Large intestine (tissue), 3 donors: ENCODE measurements at regions not wholly inside any gene's neighbourhood (a gene's known extent, or its start where the extent isn't known, plus 50 kb on each side); places are given as distances from the start of the nearest gene placed in this dataset.

ENCODE experiments used
- DNase-seq, 2 donors: peaks; one replicate each; pipeline versions ENCODE4 v3.0.0 to v3.0.0-alpha.2; 2013
- H3K27ac ChIP-seq: one replicate; pipeline ENCODE4 v1.5.1; 2013; ENCODE audit warnings: low read length
- H3K27me3 ChIP-seq: 2 replicates; pipeline ENCODE4 v1.6.1; 2013; ENCODE audit warnings: low read length; ENCODE audit not compliant: control insufficient read depth, insufficient read depth
- H3K36me3 ChIP-seq: 2 replicates; pipeline ENCODE4 v1.6.1; 2013; ENCODE audit warnings: low read length; ENCODE audit not compliant: control insufficient read depth, insufficient read depth
- H3K4me1 ChIP-seq: one replicate; pipeline ENCODE4 v1.6.1; 2013; ENCODE audit warnings: low read length; ENCODE audit not compliant: control insufficient read depth, insufficient read depth
- H3K4me3 ChIP-seq: one replicate; pipeline ENCODE4 v1.5.1; 2013; ENCODE audit warnings: low read length
- H3K9me3 ChIP-seq: one replicate; pipeline ENCODE4 v1.6.1; 2013; ENCODE audit warnings: mild to moderate bottlenecking, low read depth, low read length, moderate library complexity; ENCODE audit not compliant: control insufficient read depth
- WGBS: methylation state at CpG from one replicate; pipeline ENCODE4 v1.1.5; 2013; ENCODE audit warnings: low lambda C conversion rate; ENCODE audit not compliant: insufficient coverage; 5-methylcytosine and 5-hydroxymethylcytosine counted together

GRCh38 chr13:87736849-87737385 lies 65.7 kb downstream of the SLITRK5 start:
- Histone ChIP-seq H3K27me3 (no peaks in the 10 kb centered on the region), H3K36me3 (no peaks in the 10 kb centered on the region), H3K4me1 (no peaks in the 10 kb centered on the region), H3K27ac (no peak overlapping the region), H3K4me3 (no peak overlapping the region), H3K9me3 (no peaks in the 10 kb centered on the region)
- no peak for DNase-seq
- no CpG with 5 or more reads among the region's 1 CpG for WGBS

GRCh38 chr13:87754097-87754496 lies 82.9 kb downstream of the SLITRK5 start:
- Histone ChIP-seq H3K36me3 (no peaks in the 10 kb centered on the region), H3K4me3 (no peak overlapping the region), H3K27ac (no peak overlapping the region), H3K27me3 (no peaks in the 10 kb centered on the region), H3K9me3 (no peaks in the 10 kb centered on the region), H3K4me1 (no peaks in the 10 kb centered on the region)
- no peak for DNase-seq
- no CpG with 5 or more reads among the region's 1 CpG for WGBS

GRCh38 chr13:87769445-87769844 lies 98.3 kb downstream of the SLITRK5 start:
- no peaks in the 10 kb centered on the region for H3K36me3 ChIP-seq
- no peaks in the 10 kb centered on the region for H3K4me1 ChIP-seq
- no peak overlapping the region for H3K27ac ChIP-seq
- no peak for DNase-seq
- WGBS = 100% methylated on average over 2 of the region's 4 CpGs
- no peaks in the 10 kb centered on the region for H3K27me3 ChIP-seq
- H3K4me3 ChIP-seq = no peak overlapping the region
- H3K9me3 ChIP-seq = no peaks in the 10 kb centered on the region

GRCh38 chr13:87777387-87777786 lies 106.2 kb downstream of the SLITRK5 start:
- peak in 1 of 2 donors; percentile 4 for DNase-seq
- H3K27me3 ChIP-seq = no peaks in the 10 kb centered on the region
- H3K4me3 ChIP-seq = no peak overlapping the region
- no peak overlapping the region for H3K27ac ChIP-seq
- WGBS = no CpG with 5 or more reads among the region's 3 CpGs
- no peaks in the 10 kb centered on the region for H3K9me3 ChIP-seq
- H3K36me3 ChIP-seq = no peaks in the 10 kb centered on the region
- H3K4me1 ChIP-seq = no peaks in the 10 kb centered on the region

GRCh38 chr13:87778128-87778527 lies 107.0 kb downstream of the SLITRK5 start:
- no peaks in the 10 kb centered on the region for H3K9me3 ChIP-seq
- H3K27me3 ChIP-seq = no peaks in the 10 kb centered on the region
- no peak for DNase-seq
- no peaks in the 10 kb centered on the region for H3K36me3 ChIP-seq
- H3K27ac ChIP-seq = no peak overlapping the region
- WGBS = no CpG with 5 or more reads among the region's 3 CpGs
- H3K4me1 ChIP-seq = no peaks in the 10 kb centered on the region
- no peak overlapping the region for H3K4me3 ChIP-seq

- DNase-seq = no peak
- no peaks in the 10 kb centered on the region for H3K36me3 ChIP-seq
- H3K4me3 ChIP-seq = no peak overlapping the region
- WGBS = no CpG with 5 or more reads among the region's 1 CpG
- no peak overlapping the region for H3K27ac ChIP-seq
- H3K9me3 ChIP-seq = no peaks in the 10 kb centered on the region
- no peaks in the 10 kb centered on the region for H3K4me1 ChIP-seq
- H3K27me3 ChIP-seq = no peaks in the 10 kb centered on the region
These were observed 108.3 kb downstream of the SLITRK5 start for GRCh38 chr13:87779426-87779825.

- Histone ChIP-seq H3K9me3 (no peaks in the 10 kb centered on the region), H3K27ac (no peak overlapping the region), H3K4me1 (no peaks in the 10 kb centered on the region), H3K36me3 (no peaks in the 10 kb centered on the region), H3K4me3 (no peak overlapping the region), H3K27me3 (no peaks in the 10 kb centered on the region)
- DNase-seq = no peak
- 97% methylated on average over 4 of the region's 5 CpGs for WGBS
These were observed 112.2 kb downstream of the SLITRK5 start for GRCh38 chr13:87783366-87783765.

GRCh38 chr13:87788363-87788762 lies 117.2 kb downstream of the SLITRK5 start:
- no peaks in the 10 kb centered on the region for H3K36me3 ChIP-seq
- no peak for DNase-seq
- 100% methylated on average over 1 of the region's 4 CpGs for WGBS
- H3K4me3 ChIP-seq = no peak overlapping the region
- no peaks in the 10 kb centered on the region for H3K27me3 ChIP-seq
- no peaks in the 10 kb centered on the region for H3K9me3 ChIP-seq
- no peaks in the 10 kb centered on the region for H3K4me1 ChIP-seq
- no peak overlapping the region for H3K27ac ChIP-seq

- no peaks in the 10 kb centered on the region for H3K4me1 ChIP-seq
- H3K9me3 ChIP-seq = no peaks in the 10 kb centered on the region
- no peak for DNase-seq
- H3K27me3 ChIP-seq = no peaks in the 10 kb centered on the region
- 83% methylated on average over 1 of the region's 6 CpGs for WGBS
- no peaks in the 10 kb centered on the region for H3K36me3 ChIP-seq
- H3K27ac ChIP-seq = no peak overlapping the region
- no peak overlapping the region for H3K4me3 ChIP-seq
These were observed 121.7 kb downstream of the SLITRK5 start for GRCh38 chr13:87792878-87793277.

- DNase-seq = no peak
- 100% methylated on average over 1 of the region's 2 CpGs for WGBS
- no peak overlapping the region for H3K27ac ChIP-seq
- no peaks in the 10 kb centered on the region for H3K27me3 ChIP-seq
- H3K4me1 ChIP-seq = no peaks in the 10 kb centered on the region
- H3K9me3 ChIP-seq = no peaks in the 10 kb centered on the region
- H3K36me3 ChIP-seq = no peaks in the 10 kb centered on the region
- H3K4me3 ChIP-seq = no peak overlapping the region
These were observed 127.4 kb downstream of the SLITRK5 start for GRCh38 chr13:87798536-87798935.

GRCh38 chr13:87810391-87810801 lies 139.2 kb downstream of the SLITRK5 start:
- no CpG with 5 or more reads among the region's 13 CpGs for WGBS
- Histone ChIP-seq H3K27me3 (no peaks in the 10 kb centered on the region), H3K4me1 (no peaks in the 10 kb centered on the region), H3K4me3 (no peak overlapping the region), H3K9me3 (peaks cover 4% of the 10 kb centered on the region), H3K36me3 (no peaks in the 10 kb centered on the region), H3K27ac (no peak overlapping the region)
- no peak for DNase-seq
